GM23338 (cell line): ENCODE measurements at regions not wholly inside any gene's neighbourhood (a gene's known extent, or its start where the extent isn't known, plus 50 kb on each side); places are given as distances from the start of the nearest gene placed in this dataset.

Experiments used
- ATAC-seq: fragments of 200-7000 bp; cut with Tn5 transposase; 3 replicates; pipeline ENCODE4 v1.9.1; 2020
- DNase-seq: peaks from one replicate; pipeline ENCODE4 v3.0.0-alpha.2; 2015; ENCODE audit warnings: low spot score
- H2AFZ ChIP-seq: fragments of 200-600 bp; sonication (generic); 2 replicates; pipeline ENCODE4 v1.8.0; 2016; ENCODE audit warnings: antibody characterized with exemption, mild to moderate bottlenecking, moderate library complexity
- H3F3A ChIP-seq: fragments of 200-600 bp; sonication (generic); replicated peaks from 2 replicates; pipeline ENCODE4 v1.8.0; 2017; ENCODE audit warnings: antibody characterized with exemption, mixed run types, low read depth
- H3K27ac ChIP-seq: fragments of 200-600 bp; sonication (generic); 2 replicates; pipeline ENCODE4 v1.6.1; 2016; ENCODE audit warnings: low read depth
- H3K27me3 ChIP-seq: fragments of 200-600 bp; sonication (generic); 2 replicates; pipeline ENCODE4 v1.8.0; 2016; ENCODE audit warnings: mild to moderate bottlenecking, mixed run types, moderate library complexity; ENCODE audit not compliant: insufficient read depth
- H3K36me3 ChIP-seq: fragments of 200-600 bp; sonication (generic); 2 replicates; pipeline ENCODE4 v1.8.0; 2016; ENCODE audit warnings: mild to moderate bottlenecking; ENCODE audit not compliant: insufficient read depth
- H3K4me1 ChIP-seq: fragments of 200-600 bp; sonication (generic); 2 replicates; pipeline ENCODE4 v1.8.0; 2016; ENCODE audit warnings: mild to moderate bottlenecking, moderate library complexity; ENCODE audit not compliant: insufficient read depth
- H3K4me2 ChIP-seq: fragments of 200-600 bp; sonication (generic); 2 replicates; pipeline ENCODE4 v1.7.1; 2017; ENCODE audit warnings: mixed run types
- H3K4me3 ChIP-seq: fragments of 200-600 bp; sonication (generic); 2 replicates; pipeline ENCODE4 v1.6.1; 2016; ENCODE audit warnings: mixed run types
- H3K79me2 ChIP-seq: fragments of 200-600 bp; sonication (generic); replicated peaks from 2 replicates; pipeline ENCODE4 v1.8.0; 2017; ENCODE audit warnings: mild to moderate bottlenecking; ENCODE audit not compliant: insufficient read depth
- H3K9me2 ChIP-seq: fragments of 200-600 bp; sonication (generic); 2 replicates; pipeline ENCODE4 v1.8.0; 2017; ENCODE audit not compliant: insufficient read depth
- H4K20me1 ChIP-seq: fragments of 200-600 bp; sonication (generic); replicated peaks from 2 replicates; pipeline ENCODE4 v1.8.0; 2017; ENCODE audit warnings: mild to moderate bottlenecking; ENCODE audit not compliant: insufficient read depth
- H3K27ac Mint-ChIP-seq: 2 replicates; pipeline ENCODE4 v1.8.0; 2020; ENCODE audit warnings: inconsistent platforms, mild to moderate bottlenecking, moderate library complexity, mixed read lengths
- H3K27me3 Mint-ChIP-seq: 3 replicates; pipeline ENCODE4 v1.8.0; 2022; ENCODE audit warnings: low read depth, mild to moderate bottlenecking, moderate library complexity, mixed read lengths, inconsistent platforms; ENCODE audit not compliant: insufficient read depth, poor library complexity
- H3K36me3 Mint-ChIP-seq: 3 replicates; pipeline ENCODE4 v1.8.0; 2021; ENCODE audit warnings: low read depth, mild to moderate bottlenecking, inconsistent platforms, moderate library complexity, mixed read lengths
- H3K4me1 Mint-ChIP-seq: 3 replicates; pipeline ENCODE4 v1.8.0; 2020; ENCODE audit warnings: mild to moderate bottlenecking, inconsistent platforms, mixed read lengths
- H3K4me3 Mint-ChIP-seq: 3 replicates; pipeline ENCODE4 v1.8.0; 2021; ENCODE audit warnings: moderate library complexity, mild to moderate bottlenecking, inconsistent platforms, mixed read lengths
- H3K9me3 Mint-ChIP-seq: 3 replicates; pipeline ENCODE4 v1.8.0; 2020; ENCODE audit warnings: moderate library complexity, mild to moderate bottlenecking, inconsistent platforms, mixed read lengths
- CREB1 ChIP-seq: fragments of 250-450 bp; sonication (Bioruptor Pico); IDR thresholded peaks from 2 replicates; pipeline ENCODE4 v1.5.0; 2020; ENCODE audit warnings: low read depth, mild to moderate bottlenecking, moderate library complexity
- CTCF ChIP-seq, 2 experiments: fragments of 200-600 bp in 1 of 2; sonication (generic) in 1 of 2; conservative IDR thresholded peaks; 2 replicates each; pipeline versions ENCODE4 v1.5.1 to v1.6.1; 2016 to 2017; ENCODE audit warnings: antibody characterized with exemption in 2 of 2, low read depth in 2 of 2, mild to moderate bottlenecking in 2 of 2, moderate library complexity in 1 of 2
- ETS1 ChIP-seq: IDR thresholded peaks from 2 replicates; pipeline ENCODE4 v1.6.1; 2016; ENCODE audit warnings: antibody characterized with exemption
- EZH2 ChIP-seq: fragments of 200-600 bp; sonication (generic); IDR thresholded peaks from one replicate; pipeline ENCODE4 v1.8.0; 2017; ENCODE audit warnings: antibody characterized with exemption, mild to moderate bottlenecking, low read depth; ENCODE audit not compliant: unreplicated experiment
- EZH2phosphoT487 ChIP-seq: fragments of 200-600 bp; sonication (generic); IDR thresholded peaks from one replicate; pipeline ENCODE4 v1.8.1; 2018; ENCODE audit warnings: antibody characterized with exemption; ENCODE audit not compliant: unreplicated experiment
- NANOG ChIP-seq: IDR thresholded peaks from 2 replicates; pipeline ENCODE4 v1.6.1; 2016; ENCODE audit warnings: antibody characterized with exemption, borderline replicate concordance
- POLR2AphosphoS5 ChIP-seq: IDR thresholded peaks from 2 replicates; pipeline ENCODE4 v1.6.1; 2016; ENCODE audit warnings: antibody characterized with exemption, low read depth
- REST ChIP-seq: IDR thresholded peaks from one replicate; pipeline ENCODE4 v1.6.1; 2018; ENCODE audit warnings: antibody characterized with exemption; ENCODE audit not compliant: unreplicated experiment
- STAT1 ChIP-seq: IDR thresholded peaks from one replicate; pipeline ENCODE4 v1.6.1; 2016; ENCODE audit warnings: antibody characterized with exemption; ENCODE audit not compliant: unreplicated experiment
- ZNF114 ChIP-seq: fragments of 250-450 bp; sonication (Bioruptor Pico); IDR thresholded peaks from 2 replicates; pipeline ENCODE4 v1.5.0; 2020; ENCODE audit warnings: mild to moderate bottlenecking, moderate library complexity
- ZNF331 ChIP-seq: fragments of 250-450 bp; sonication (Bioruptor Pico); IDR thresholded peaks from 2 replicates; pipeline ENCODE4 v1.5.0; 2020; ENCODE audit warnings: low read depth, mild to moderate bottlenecking, moderate library complexity
- ZNF462 ChIP-seq: fragments of 250-450 bp; sonication (Bioruptor Pico); IDR thresholded peaks from 2 replicates; pipeline ENCODE4 v1.5.0; 2020; ENCODE audit warnings: mild to moderate bottlenecking, moderate library complexity

- H3K4me1 Mint-ChIP-seq, result peaks cover 3% of the 10 kb centered on the region; the same call in 1 of the 3 replicates
- ATAC-seq (no peak), DNase-seq (no peak)
- Histone ChIP-seq H3K4me3 (no peak overlapping the region), H3K79me2 (no peaks in the 10 kb centered on the region), H3F3A (no peaks in the 10 kb centered on the region), H3K4me2 (no peak overlapping the region), H4K20me1 (no peaks in the 10 kb centered on the region), H3K4me1 (no peaks in the 10 kb centered on the region), H3K9me2 (no peaks in the 10 kb centered on the region), H3K27me3 (no peaks in the 10 kb centered on the region), H3K27ac (no peak overlapping the region), H3K36me3 (no peaks in the 10 kb centered on the region), H2AFZ (no peak overlapping the region)
- H3K36me3 Mint-ChIP-seq, result no peaks in the 10 kb centered on the region
- no peak overlapping the region for H3K4me3 Mint-ChIP-seq
- peaks cover 9% of the 10 kb centered on the region for H3K27me3 Mint-ChIP-seq
- TF ChIP-seq ZNF462 (CRISPR knock-in tag), result no peak
- TF ChIP-seq POLR2AphosphoS5, result no peak
- TF ChIP-seq CTCF (conservative IDR thresholded peaks at IDR 0.05; ENCODE audit: low read depth in 2 of 2), result no peak
- TF ChIP-seq CREB1 (CRISPR knock-in tag), result no peak
- TF ChIP-seq EZH2phosphoT487, result no peak
- no peak for TF ChIP-seq REST
- TF ChIP-seq ZNF331 (CRISPR knock-in tag), result no peak
- no peak for TF ChIP-seq ETS1
- no peak for TF ChIP-seq NANOG
- TF ChIP-seq STAT1, result no peak
- TF ChIP-seq EZH2, result no peak
- no peak for TF ChIP-seq ZNF114
- no peak overlapping the region for H3K27ac Mint-ChIP-seq
- no peaks in the 10 kb centered on the region for H3K9me3 Mint-ChIP-seq
These were observed 64.7 kb upstream of the EDAR start for GRCh38 chr2:109053716-109054115.
